ENCODE measurements at regions not wholly inside any gene's neighbourhood (a gene's known extent, or its start where the extent isn't known, plus 50 kb on each side); places are given as distances from the start of the nearest gene placed in this dataset.

- TF ChIP-seq EZH2 (IDR thresholded peaks at IDR 0.05; ENCODE audit: borderline replicate concordance, low read length) (no peak), CTCF (conservative IDR thresholded peaks at IDR 0.05 in 1 of 2, IDR thresholded peaks at IDR 0.05 in 1 of 2; ENCODE audit: extremely low read depth in 1 of 2, insufficient read depth in 1 of 2, low read depth in 1 of 2, low read length in 2 of 2) (no peak)
Measured at GRCh38 chr6:1244941-1245340, 67.0 kb upstream of the FOXQ1 start.

Measured in mammary epithelial cell (primary cell).